ENCODE measurements at regions not wholly inside any gene's neighbourhood (a gene's known extent, or its start where the extent isn't known, plus 50 kb on each side); places are given as distances from the start of the nearest gene placed in this dataset.

GRCh38 chr20:60999250-60999649 is 252.8 kb upstream of the CDH4 start:
- no peak overlapping the region for H3K14ac ChIP-seq (replicated peaks; ENCODE audit: low read depth, low read length)
- no peak overlapping the region for H2AK9ac ChIP-seq (replicated peaks; ENCODE audit: low read depth, low read length, poor library complexity)
- intact Hi-C loops (cut with micrococcal nuclease): no loop called here
- ChIA-PET CTCF (no interaction called here), POLR2A (ENCODE audit: unreplicated experiment) (no interaction called here)
- no peak overlapping the region for H2AK5ac ChIP-seq (ENCODE audit: low read depth, low read length)
- in situ Hi-C loops (cut with MboI; ENCODE audit: low sequenced_read_pairs): no loop called here
- H3K36me3 ChIP-seq (ENCODE audit: control insufficient read depth, insufficient read depth, low read length): no peaks in the 10 kb centered on the region
- no peak overlapping the region for H2BK15ac ChIP-seq (ENCODE audit: low read depth, low read length)
- no peak overlapping the region for H3K18ac ChIP-seq (ENCODE audit: low read depth, low read length)
- no peak for TF ChIP-seq SMC3 (IDR thresholded peaks at IDR 0.05; ENCODE audit: low read depth, low read length)
- no peak for TF ChIP-seq USF2 (IDR thresholded peaks at IDR 0.05; ENCODE audit: low read depth, low read length)
- TF ChIP-seq CTCF (conservative IDR thresholded peaks at IDR 0.05; ENCODE audit: low read depth, low read length): no peak
- TF ChIP-seq MAZ (IDR thresholded peaks at IDR 0.05; ENCODE audit: borderline replicate concordance, low read depth, low read length): no peak
- no peak for TF ChIP-seq RCOR1 (IDR thresholded peaks at IDR 0.05; ENCODE audit: insufficient replicate concordance, low read length)
- TF ChIP-seq CEBPB (IDR thresholded peaks at IDR 0.05; ENCODE audit: low read depth, low read length): no peak
- TF ChIP-seq RAD21 (IDR thresholded peaks at IDR 0.05; ENCODE audit: low read length): no peak
- no peak for TF ChIP-seq ELK1 (IDR thresholded peaks at IDR 0.05; ENCODE audit: borderline replicate concordance, low read depth, low read length)
- TF ChIP-seq MAFK (IDR thresholded peaks at IDR 0.05; ENCODE audit: low read depth, low read length): no peak
- no peak for TF ChIP-seq FOS (IDR thresholded peaks at IDR 0.05; ENCODE audit: low read depth, low read length)
- no peak for TF ChIP-seq RFX5 (IDR thresholded peaks at IDR 0.05; ENCODE audit: low read depth, low read length)
- TF ChIP-seq CHD1 (IDR thresholded peaks at IDR 0.05; ENCODE audit: low read depth, low read length): no peak
- no peak for TF ChIP-seq POLR2A (IDR thresholded peaks at IDR 0.05; ENCODE audit: low read depth, low read length)
- no peak overlapping the region for H3K4ac ChIP-seq (ENCODE audit: low read depth, low read length)
- no peak overlapping the region for H2BK120ac ChIP-seq (ENCODE audit: low read depth, low read length)
- no peaks in the 10 kb centered on the region for H3K27me3 ChIP-seq (ENCODE audit: control insufficient read depth, insufficient read depth, low read length)
- WGBS, 2 experiments (ENCODE audit: extremely low coverage in 2 of 2, insufficient read length in 1 of 2): no CpG with 5 or more reads among the region's 5 CpGs
- H4K91ac ChIP-seq (ENCODE audit: insufficient read depth, low read depth, low read length): no peak overlapping the region
- H4K8ac ChIP-seq (ENCODE audit: low read depth in 2 of 2, low read length in 2 of 2): no peak overlapping the region
- H3K27ac ChIP-seq (ENCODE audit: insufficient read depth, low read length): no peak overlapping the region
- no peak overlapping the region for H3K9ac ChIP-seq (ENCODE audit: low read depth, low read length)
- no peak overlapping the region for H3K4me2 ChIP-seq (ENCODE audit: low read depth, low read length)
- no peak overlapping the region for H3K4me3 ChIP-seq (ENCODE audit: insufficient read depth, low read depth, low read length)
- no peaks in the 10 kb centered on the region for H3K79me1 ChIP-seq (ENCODE audit: low read depth in 1 of 2, low read length in 2 of 2)
- peaks cover 2% of the 10 kb centered on the region; the same call in 1 of the 2 replicates for H3K9me3 ChIP-seq (ENCODE audit: control insufficient read depth, insufficient read depth, low read length)
- H4K5ac ChIP-seq (ENCODE audit: low read depth, low read length): no peak overlapping the region
- no peak overlapping the region for H2BK20ac ChIP-seq (ENCODE audit: low read depth, low read length)
- no peak overlapping the region for H3K56ac ChIP-seq (ENCODE audit: extremely low read depth, insufficient read depth, low read length)
- ATAC-seq (ENCODE audit: low read depth) (no peak), DNase-seq (no peak)
- BruUV-seq (replicated peaks): no TSS peak
- no peaks in the 10 kb centered on the region for H4K20me1 ChIP-seq (ENCODE audit: insufficient read depth, low read length)
- H3K23ac ChIP-seq (ENCODE audit: low read depth, low read length): no peak overlapping the region
- no peaks in the 10 kb centered on the region for H3K4me1 ChIP-seq (ENCODE audit: control insufficient read depth, insufficient read depth, low read length)
- dilution Hi-C loops (cut with HindIII; ENCODE audit: low sequenced_read_pairs, unreplicated experiment): no loop called here
- H2BK5ac ChIP-seq (ENCODE audit: low read depth, low read length, poor library complexity, severe bottlenecking): no peak overlapping the region
- no peak overlapping the region for H2AFZ ChIP-seq (replicated peaks; ENCODE audit: low read length, poor library complexity)
- H3K9me1 ChIP-seq (ENCODE audit: insufficient read depth, low read length): no peaks in the 10 kb centered on the region
